ENCODE measurements at regions not wholly inside any gene's neighbourhood (a gene's known extent, or its start where the extent isn't known, plus 50 kb on each side); places are given as distances from the start of the nearest gene placed in this dataset.

DNA sequence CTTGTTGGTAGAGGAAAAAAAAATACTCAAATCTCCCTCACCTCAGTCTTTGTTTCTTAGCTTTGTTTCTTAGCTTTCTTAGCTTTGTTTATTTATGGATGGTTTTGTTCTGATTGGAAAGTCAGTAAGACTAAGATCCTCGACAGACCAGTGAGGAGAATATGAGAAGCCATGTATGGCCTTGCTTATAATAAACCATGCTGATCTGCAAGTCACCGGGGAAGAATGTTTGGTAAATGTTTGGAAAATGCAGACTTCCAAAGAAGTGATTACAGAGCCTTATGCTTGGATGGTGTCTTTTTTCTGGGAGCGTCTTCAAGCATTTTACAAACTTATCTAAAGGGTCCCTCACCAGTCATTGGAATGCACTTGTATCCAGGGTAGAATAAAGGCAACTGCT is 90.1 kb upstream of the NOCT start:
- no peak for DNase-seq (ENCODE audit: low read depth in 2 of 2)

DNA sequence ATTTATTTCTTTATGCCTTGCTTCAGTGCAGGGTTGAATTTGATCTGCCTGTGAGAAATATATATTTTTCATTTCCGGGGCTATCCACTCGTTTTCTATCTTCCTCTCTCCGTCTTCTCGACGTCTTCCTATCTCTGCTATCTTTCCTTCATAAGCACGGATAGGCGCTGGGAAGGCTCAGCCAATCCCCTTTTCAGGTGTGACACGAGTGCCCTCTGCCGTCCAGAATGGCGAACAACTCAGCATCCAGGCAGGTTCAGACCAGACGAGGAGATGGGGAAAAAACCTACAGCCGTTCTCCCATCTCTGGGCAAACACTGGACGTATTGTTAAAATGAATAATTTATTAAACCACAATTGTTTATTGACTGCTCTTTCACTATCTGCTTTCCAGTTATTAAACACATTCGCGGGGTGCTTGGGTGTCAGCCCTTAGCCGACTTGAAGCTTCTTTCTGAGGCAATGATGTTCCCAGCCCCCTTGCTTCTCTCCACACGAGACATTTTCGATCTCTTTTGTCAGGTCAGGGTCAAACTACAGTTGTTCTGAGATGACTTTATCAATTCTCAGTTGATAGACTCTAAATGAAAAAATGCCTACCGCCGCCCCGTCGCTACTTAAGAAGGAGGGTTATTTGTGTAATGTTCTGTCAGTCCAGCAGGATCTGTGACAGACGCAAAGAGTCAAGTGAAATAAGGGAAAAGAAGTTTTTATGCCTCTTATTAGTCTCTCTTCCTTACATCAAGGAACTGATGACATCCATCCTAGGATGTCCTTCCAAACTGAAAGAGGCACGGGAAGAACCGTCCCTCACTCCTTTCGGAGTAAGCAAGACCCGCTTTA is 96.3 kb upstream of the NOCT start:
- peak; percentile 45 to 49 for DNase-seq (ENCODE audit: low read depth in 2 of 2)

DNA sequence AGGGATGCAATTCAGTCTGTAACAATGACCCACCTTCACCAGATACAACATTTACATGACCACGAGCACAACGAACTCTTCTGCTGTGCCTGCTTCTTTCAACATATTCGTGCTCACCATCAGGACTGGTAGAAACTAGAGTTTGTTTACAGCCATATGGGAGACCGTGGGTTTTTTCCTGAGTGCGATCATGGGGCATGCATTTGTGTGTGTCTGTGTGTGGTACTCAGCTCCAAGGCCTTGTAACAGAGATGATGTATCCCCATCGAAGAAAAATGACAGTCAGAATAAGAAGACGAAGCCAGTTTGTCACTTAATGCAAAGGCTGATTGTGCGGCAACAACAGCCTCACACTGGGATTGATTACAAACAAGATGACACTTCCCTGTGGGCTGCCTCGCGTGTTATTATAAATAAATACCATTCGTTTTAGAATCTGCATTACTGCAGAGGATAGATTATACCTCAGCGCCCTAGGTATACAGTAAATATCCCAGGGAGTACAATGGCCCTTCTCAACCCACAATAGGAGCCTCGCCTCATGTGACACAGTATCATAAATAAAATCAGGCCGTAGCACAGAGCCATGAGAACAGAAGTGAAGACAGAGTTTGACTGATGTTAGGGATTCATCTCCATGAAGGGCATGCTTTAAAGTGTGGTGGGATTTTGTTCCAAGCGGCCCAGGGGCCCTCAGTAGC is 97.3 kb upstream of the NOCT start:
- no peak for DNase-seq (ENCODE audit: low read depth in 2 of 2)

DNA sequence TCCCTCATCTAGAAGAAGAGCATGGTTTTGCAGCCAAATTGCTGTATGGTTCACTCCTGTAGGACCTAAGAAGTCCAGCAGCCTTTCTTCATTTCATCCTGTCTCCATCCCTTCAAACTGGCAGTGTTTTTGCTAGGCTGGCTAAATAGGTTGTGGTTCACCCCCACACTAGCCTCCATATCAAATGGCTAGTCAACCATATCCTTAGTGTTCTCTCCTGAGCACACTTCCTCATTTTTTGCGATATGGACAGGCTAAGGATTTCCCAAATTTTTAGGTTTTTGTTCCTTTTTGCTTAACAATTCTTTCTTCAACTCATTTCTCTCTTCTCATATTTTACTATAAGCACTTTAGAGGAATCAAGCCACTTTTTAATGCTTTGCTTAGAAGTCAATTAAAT is 98.8 kb upstream of the NOCT start:
- no peak for DNase-seq (ENCODE audit: low read depth in 2 of 2)

DNA sequence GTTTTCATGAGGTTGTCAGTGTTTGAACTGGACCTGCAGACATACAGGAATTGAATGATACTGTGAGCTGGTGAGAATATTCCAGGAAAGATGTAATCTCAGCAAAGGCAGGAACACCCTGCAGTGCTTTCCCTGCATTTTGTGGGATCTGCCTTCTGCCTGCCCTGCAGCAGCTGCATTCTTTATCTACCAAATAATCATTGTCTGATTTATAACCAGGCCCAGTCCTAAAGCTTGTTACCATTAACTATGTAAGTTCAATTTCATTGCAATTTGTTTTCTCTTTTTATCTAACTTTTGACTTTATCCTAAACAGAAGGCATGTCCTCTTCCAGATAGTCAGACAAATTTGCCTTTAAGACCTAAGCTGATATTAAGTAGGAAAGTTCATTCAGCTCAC is 99.8 kb upstream of the NOCT start:
- no peak for DNase-seq (ENCODE audit: low read depth in 2 of 2)

DNA sequence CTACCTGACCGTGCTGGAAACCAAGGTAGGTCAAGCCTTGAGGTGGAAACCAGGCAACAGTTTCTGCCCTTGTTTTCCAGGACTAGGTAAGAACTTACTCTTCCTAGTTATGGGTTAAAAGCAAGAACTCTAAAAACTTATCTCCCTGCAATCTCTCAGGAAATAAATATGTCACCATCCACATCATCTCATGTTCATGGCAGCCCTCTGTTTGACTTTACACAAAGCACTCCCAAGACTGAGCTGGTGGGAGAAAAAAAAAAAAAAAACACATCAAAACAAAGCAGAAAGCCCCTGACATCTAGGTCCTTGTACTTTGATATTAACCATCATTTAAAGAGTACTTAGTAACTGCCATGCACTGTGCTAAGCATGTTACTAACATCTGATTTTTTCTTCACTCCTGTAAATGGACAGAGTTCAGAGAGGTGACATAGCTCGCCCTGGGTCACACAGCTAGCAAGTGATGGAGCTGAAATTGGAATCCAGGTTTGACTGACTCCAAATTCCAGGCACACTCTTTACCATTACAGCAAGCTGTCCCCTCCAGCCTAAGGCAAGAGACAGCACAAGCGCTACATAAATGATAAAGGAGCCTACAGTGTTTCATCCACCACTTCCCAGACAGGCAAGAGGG is 102.8 kb upstream of the NOCT start:
- DNase-seq (ENCODE audit: low read depth in 2 of 2): no peak

DNA sequence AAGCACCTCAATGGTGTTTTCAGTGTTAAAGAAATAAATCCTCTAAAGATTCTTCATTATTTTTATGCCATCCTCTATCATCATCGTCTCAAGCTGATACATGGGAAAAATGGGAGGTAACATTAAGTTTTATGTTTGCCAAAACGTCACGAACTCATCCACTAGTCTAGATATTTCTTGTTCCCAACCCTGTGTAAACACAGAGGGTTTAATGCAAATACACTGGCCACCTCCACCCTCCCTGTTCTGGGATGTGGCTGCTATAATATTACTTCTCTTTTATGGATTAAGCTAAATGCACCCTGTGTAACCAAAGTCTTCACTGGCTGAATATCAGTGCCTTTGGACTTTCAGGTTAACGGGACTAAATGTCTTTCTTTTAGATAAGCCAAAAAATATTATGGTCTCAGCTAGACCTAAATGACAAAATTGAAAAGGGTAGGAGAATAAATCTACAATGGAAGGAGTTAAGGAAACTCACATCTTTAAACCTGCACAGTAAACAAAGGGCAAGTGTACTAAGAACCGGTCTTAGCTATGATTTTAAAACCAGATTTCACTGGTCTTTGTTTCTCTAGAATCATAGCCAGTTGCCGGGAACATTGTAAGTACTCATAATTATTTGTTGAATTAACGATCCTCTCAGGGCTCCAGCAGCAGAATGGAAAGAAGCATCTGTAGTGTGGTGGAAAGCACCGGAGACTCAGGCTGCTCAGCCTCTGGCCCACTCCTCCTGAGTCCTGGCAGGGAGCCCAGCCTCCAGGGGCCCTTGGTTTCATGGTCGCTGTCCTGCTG is 103.5 kb upstream of the NOCT start:
- DNase-seq (ENCODE audit: low read depth in 2 of 2): no peak

DNA sequence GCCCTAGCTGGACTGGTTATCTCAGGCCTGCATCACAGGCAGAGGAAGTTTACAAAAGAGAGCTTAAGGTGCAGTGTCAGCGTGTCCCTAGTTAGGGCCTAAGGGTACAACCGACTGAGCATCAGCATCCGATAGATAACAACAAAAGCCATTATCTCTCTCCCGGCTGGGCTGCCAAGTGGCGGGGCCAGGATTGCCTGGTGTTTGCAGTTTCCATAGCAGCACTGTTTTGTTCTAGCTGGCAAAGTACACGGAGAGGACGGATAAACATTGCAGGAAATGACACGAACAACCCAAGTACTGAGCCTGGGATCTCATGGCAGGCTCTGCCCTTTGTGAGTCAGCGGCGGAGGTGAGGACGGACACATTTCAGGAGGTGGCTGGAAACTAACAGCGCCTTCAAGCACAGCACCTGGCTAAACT is 104.7 kb upstream of the NOCT start:
- DNase-seq (ENCODE audit: low read depth in 2 of 2): no peak

DNA sequence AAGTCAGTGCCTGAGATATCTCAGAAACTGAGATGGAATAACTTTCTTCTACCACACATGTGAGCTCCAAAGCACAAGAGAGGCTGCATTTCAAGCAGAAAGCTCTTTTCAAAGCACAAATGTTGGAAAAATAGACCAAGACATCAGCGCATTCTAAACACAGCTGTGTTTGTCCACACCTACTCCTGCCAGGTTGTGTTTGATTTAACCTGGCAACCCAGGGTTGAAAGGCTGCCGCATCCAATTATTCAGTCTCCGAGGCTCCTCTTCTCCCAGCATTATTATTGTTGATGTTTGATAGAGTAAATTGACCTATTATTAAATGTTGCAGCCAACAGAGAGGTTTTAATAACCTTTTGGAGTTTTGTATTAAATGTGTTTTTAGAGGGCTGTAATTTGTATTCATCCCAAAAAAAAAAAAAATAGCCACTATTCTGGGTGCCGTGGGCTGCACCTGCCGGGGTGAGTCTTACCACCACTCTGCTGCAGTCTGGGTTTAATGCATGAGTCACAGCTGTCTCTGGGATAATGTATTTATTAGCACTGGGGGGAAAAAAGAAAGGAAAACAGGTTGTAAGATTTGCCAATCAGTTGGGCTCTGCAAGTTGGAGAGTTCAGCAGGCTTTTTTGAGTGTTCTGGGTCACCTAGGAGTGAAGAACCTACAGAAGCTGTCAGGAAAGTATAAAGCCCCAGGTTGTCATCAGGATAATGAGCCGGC is 105.2 kb upstream of the NOCT start:
- DNase-seq (ENCODE audit: low read depth in 2 of 2): no peak

DNA sequence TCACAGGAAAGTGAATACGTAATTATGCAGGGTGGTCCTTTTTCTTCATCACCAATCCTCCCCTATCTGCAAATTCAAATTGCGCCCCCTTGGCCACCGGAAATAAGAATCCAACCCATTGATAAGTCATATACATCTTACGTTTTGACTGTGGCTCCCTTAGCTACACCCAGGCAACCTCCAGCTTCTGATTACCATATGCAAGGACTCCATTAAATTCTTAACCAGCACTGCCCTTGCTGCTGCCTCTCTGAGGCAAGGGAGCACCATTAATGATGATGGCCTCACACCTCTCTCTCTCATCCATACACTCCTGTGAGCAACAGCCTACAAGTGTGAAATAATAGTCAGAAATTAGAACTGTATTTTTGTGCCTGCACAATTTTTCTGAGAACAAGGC is 106.0 kb upstream of the NOCT start:
- DNase-seq (ENCODE audit: low read depth in 2 of 2): no peak

DNA sequence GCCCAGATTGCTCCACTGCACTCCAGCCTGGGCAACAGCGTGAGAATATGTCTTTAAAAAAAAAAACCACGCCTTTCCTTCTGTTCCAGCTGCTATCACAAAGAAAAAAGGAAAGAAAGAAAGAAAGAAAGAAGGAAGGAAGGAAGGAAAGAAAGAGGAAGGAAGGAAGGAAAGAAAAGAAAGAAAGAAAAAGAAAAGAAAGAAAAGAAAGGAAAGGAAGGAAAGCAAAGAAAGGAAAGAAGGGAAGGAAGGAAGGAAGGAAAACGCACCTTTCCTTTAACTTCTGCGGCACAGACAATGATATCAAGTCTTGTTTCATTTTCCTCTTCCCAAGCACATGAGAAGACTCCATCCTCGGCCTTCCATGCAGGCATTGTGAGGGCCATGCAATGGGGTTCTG is 107.4 kb upstream of the NOCT start:
- DNase-seq (ENCODE audit: low read depth in 2 of 2): no peak

DNA sequence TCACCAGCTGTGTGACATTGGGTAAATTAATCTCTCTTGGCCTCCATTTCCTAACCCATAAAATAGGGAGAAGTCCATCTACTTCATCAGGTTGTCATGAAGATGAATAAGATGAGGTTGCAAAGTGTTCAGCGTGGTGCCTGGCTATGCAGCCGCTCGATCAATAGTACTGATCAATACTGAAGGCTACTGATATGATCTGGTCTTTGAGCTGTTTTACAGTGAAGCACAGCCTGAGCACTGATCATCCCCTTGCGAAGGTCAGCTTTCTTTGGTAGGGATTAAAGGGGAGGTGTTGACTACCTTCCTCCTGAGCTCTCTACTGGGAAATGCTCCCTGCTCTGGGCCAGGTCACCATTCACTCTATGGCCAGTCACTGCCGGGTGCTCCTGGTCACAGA is 108.4 kb upstream of the NOCT start:
- no peak for DNase-seq (ENCODE audit: low read depth in 2 of 2)

DNA sequence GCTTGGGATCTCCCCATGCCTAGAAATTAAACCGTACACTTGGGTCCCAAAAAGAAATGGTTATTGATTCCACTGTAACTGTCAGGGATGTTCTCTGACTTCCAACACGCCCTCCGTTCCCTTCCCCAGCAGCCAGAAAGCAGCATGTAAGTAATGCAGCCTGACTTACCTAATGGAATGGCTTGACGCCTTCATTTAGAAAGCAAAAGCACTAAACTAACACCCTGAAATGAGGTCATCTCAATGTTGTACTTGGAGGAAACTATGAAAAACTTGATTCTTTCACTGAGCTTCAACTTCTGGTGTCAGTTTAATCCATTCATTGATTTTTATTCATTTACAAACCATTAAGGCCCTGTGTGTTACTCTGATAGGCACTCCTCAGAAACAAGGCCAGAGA is 110.8 kb upstream of the NOCT start:
- no peak for DNase-seq (ENCODE audit: low read depth in 2 of 2)

DNA sequence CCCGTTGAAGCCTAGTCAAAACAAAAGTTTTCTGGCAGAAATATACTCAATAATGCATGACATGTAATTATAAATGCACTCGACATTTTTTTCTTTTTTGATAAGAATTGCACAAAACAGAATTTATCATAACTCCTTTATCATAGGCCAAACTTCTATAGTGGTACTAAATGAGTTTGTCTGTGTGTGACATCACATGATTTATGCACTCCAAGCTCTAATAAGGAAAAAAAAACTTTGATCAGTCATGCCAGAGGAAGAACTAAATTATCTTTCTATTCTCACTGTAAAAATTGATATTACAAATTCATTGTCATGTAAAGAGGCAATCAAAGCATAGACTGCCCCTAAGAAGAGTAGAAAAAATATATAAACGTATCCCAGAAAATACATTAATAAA is 112.4 kb upstream of the NOCT start:
- no peak for DNase-seq (ENCODE audit: low read depth in 2 of 2)

DNA sequence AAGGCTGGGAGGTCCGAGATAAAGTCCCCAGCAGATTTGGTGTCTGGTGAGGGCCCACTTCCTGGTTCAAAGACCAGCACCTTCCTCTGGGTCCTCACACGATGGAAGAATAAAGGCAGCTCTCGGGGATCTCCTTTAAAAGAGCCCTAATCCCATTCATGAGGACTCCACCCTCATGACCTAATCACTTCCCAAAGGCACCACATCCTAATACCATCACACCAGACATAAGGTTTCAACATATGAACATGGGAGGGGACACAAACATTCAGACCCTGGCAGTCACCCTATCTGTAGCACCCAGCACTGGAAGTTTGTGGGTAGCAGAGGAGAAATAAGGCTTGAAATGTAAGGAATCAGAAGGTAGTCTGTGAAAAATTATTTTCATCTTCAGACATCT is 112.9 kb upstream of the NOCT start:
- DNase-seq (ENCODE audit: low read depth in 2 of 2): no peak

DNA sequence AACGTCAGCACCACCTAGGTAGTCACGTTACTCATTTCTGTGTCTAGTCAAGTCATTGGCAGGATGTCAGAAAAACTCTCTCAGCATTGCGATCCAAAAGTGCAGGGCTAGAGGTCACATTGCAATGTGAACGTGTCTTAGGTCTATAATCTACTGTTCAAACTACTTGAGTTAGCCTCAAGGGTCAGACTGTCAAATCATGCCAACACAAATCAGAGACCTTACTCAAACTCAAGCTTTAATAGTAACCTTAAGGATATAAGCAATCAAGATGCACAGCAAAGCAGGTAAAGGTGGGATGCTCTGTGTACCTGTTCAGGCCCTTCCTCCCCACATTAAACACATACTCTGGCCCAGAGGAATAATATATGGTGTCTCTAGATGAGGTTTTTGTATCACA is 114.4 kb upstream of the NOCT start:
- no peak for DNase-seq (ENCODE audit: low read depth in 2 of 2)

DNA sequence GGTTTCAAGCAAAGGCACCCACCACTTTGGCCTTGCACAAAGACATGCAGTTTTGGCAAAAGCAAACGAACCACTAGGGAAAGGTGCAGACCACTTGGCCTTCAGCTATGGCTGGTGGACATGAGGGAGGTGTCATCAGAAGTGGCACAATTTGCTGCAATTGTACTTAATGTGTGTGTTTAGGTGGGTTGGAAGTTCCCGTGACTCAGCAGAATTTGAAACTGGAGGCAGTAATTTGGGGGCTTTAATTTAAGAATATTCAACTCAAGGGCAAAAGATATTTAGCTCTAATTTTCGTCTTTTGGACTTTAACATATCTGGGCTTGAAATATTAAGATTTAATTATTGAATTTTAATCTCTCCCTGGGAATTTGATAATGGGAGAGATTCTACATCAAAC is 115.6 kb upstream of the NOCT start:
- no peak for DNase-seq (ENCODE audit: low read depth in 2 of 2)

DNA sequence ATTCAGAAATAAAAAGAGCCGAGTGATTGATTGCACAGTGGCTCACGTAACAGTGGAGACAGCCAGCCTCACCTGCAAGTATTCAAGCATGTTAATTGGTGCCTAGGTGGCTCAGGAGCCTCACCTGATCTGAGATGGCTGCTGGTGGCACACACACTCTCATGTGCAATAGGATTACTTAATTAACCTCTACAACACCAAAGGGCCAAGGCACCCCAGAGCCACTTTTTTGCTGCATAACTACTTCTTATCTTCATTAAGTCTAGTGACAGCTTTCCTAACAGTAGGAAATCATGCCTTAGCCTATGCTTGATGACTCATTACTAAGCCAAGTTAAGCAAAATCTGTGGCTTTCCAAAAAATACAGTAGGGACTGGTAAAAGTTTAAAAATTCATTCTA is 117.3 kb upstream of the NOCT start:
- DNase-seq (ENCODE audit: low read depth in 2 of 2): no peak

DNA sequence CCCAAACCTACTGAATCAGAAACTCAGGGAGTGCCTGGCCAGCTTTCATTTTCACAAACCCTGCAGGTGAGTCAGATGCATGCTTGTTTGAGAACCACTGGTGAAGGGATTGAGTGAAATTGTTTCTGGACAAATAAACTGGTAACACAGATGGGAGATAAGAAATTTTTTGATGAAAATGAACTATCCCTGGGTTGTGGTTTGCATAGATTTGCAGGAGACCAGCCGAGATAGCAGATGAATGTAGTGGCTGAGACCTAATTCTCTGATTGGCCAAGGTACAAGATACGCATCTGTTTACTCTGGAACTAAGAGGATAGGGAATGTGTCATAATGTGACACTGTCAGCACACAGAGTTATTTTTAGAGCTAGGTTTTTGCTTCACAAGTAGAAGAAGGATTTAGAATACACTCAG is 117.8 kb upstream of the NOCT start:
- no peak for DNase-seq (ENCODE audit: low read depth in 2 of 2)

DNA sequence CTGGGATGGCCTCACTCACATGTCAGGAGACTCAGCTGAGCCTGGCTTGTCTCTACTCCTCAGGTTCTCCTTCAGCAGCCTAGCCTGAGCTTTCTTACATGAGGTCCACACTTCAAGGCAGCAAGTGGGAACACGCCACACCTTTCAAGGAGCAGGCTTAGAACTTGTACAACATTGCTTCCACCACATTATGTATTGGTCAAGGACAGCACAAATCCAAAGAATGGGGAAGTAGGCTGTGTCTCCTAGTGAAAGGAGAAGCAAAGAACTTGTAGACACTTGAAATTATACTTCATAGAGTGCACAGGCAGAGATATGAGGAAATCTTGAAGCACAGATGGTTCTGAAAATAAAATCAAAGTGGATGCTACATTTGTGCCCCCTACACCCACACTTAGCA is 120.9 kb upstream of the NOCT start:
- DNase-seq (ENCODE audit: low read depth in 2 of 2): no peak

DNA sequence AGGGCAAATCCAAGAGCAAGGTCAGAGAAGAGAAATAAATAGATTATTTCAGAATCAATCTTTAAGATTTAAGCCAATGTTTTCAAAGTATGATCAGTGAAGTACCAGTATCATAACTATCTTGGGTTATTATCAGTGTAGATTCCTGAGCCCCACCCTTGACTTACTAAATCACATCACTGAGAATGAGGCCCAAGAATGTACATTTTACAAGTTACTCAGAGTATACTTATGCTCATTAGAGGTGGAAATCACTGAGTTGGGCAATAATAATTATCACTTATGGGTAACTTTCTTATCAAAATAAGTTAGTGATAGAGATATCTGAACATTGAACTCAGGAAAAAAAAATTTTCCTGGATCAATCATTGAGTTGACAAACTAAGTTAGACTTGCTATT is 121.6 kb upstream of the NOCT start:
- no peak for DNase-seq (ENCODE audit: low read depth in 2 of 2)
